Endothelial cell of umbilical vein (primary cell): ENCODE measurements at regions not wholly inside any gene's neighbourhood (a gene's known extent, or its start where the extent isn't known, plus 50 kb on each side); places are given as distances from the start of the nearest gene placed in this dataset.

ENCODE experiments used
- BruUV-seq: library from RNA; stranded (reverse); fragments of 400-500 nt; replicated peaks from 2 replicates; lab custom pipeline; 2021; lab: Mats Ljungman, UMichigan
- CTCF ChIA-PET: fragments of 300-600, 350-600 bp; sonication (Branson Sonifier 250); formaldehyde crosslinking; loops from one replicate; lab custom pipeline; 2021; ENCODE audit warnings: antibody characterized with exemption, inconsistent platforms; lab: Charles Lee
- POLR2A ChIA-PET: fragments of 300-600, 350-600 bp; sonication (Branson Sonifier 250); formaldehyde crosslinking; loops from one replicate; lab custom pipeline; 2021; ENCODE audit warnings: antibody characterized with exemption, inconsistent platforms; lab: Charles Lee
- DNase-seq: peaks from one replicate; pipeline ENCODE4 v3.0.0-alpha.2; 2011; ENCODE audit warnings: low read depth, low spot score
- FAIRE-seq: peaks from 2 replicates; lab custom pipeline; 2011; peaks lifted over from hg19 to GRCh38; lab: Jason Lieb, UNC
- H2AFZ ChIP-seq: 2 replicates; pipeline ENCODE4 v1.6.0; 2012; ENCODE audit warnings: low read depth, low read length, control low read depth, inconsistent platforms
- H3K27ac ChIP-seq: 2 replicates; pipeline ENCODE4 v1.5.1; 2011; ENCODE audit warnings: low read depth, mild to moderate bottlenecking, control low read depth, low read length, moderate library complexity; ENCODE audit not compliant: insufficient read depth
- H3K27me3 ChIP-seq, 2 experiments: 2 replicates each; pipeline versions ENCODE4 v1.6.0 to v1.6.1; 2011; ENCODE audit warnings: low read length in 2 of 2, mixed read lengths in 1 of 2; ENCODE audit not compliant: control insufficient read depth in 2 of 2, insufficient read depth in 2 of 2
- H3K36me3 ChIP-seq, 2 experiments: 2 replicates in 1 of 2; 3 replicates in 1 of 2; pipeline ENCODE4 v1.5.1; 2011; ENCODE audit warnings: low read length in 2 of 2, mild to moderate bottlenecking in 1 of 2, moderate library complexity in 1 of 2; ENCODE audit not compliant: control insufficient read depth in 2 of 2, insufficient read depth in 2 of 2; ENCODE audit errors: extremely low read depth in 1 of 2
- H3K4me1 ChIP-seq: 3 replicates; pipeline ENCODE4 v1.5.1; 2011; ENCODE audit warnings: mild to moderate bottlenecking, low read length; ENCODE audit not compliant: control insufficient read depth, insufficient read depth; ENCODE audit errors: extremely low read depth
- H3K4me2 ChIP-seq: 2 replicates; pipeline ENCODE4 v1.6.1; 2011; ENCODE audit warnings: low read length, control low read depth, mixed read lengths; ENCODE audit not compliant: insufficient read depth
- H3K4me3 ChIP-seq, 3 experiments: fragments of 200-600 bp in 1 of 3; sonication (generic), shearing (Covaris generic) in 1 of 3; replicated peaks in 1 of 3; 2 replicates each; pipeline ENCODE4 v1.5.1; 2011 to 2016; ENCODE audit warnings: control low read depth in 3 of 3, low read length in 3 of 3, mild to moderate bottlenecking in 2 of 3, inconsistent platforms in 1 of 3, low read depth in 1 of 3, moderate library complexity in 1 of 3; ENCODE audit not compliant: insufficient read depth in 1 of 3
- H3K79me2 ChIP-seq: 2 replicates; pipeline ENCODE4 v1.6.0; 2012; ENCODE audit warnings: low read length, inconsistent platforms; ENCODE audit not compliant: control insufficient read depth, insufficient read depth
- H3K9ac ChIP-seq: replicated peaks from 2 replicates; pipeline ENCODE3; 2011; ENCODE audit warnings: low read length, control low read depth; ENCODE audit not compliant: insufficient read depth; ENCODE audit errors: extremely low read depth
- H3K9me1 ChIP-seq: replicated peaks from 3 replicates; pipeline ENCODE4 v1.6.0; 2011; ENCODE audit warnings: mild to moderate bottlenecking, low read length; ENCODE audit not compliant: control insufficient read depth, insufficient read depth; ENCODE audit errors: extremely low read depth
- H3K9me3 ChIP-seq: replicated peaks from 2 replicates; pipeline ENCODE4 v1.5.1; 2012; ENCODE audit warnings: low read length, inconsistent platforms; ENCODE audit not compliant: control insufficient read depth, insufficient read depth
- H4K20me1 ChIP-seq: replicated peaks from 2 replicates; pipeline ENCODE3; 2011; ENCODE audit warnings: mild to moderate bottlenecking, low read length; ENCODE audit not compliant: control insufficient read depth, insufficient read depth; ENCODE audit errors: extremely low read depth
- EZH2 ChIP-seq: IDR thresholded peaks from 2 replicates; pipeline ENCODE4 v1.6.1; 2012; ENCODE audit warnings: borderline replicate concordance, low read depth, mild to moderate bottlenecking, moderate library complexity, low read length, inconsistent platforms; ENCODE audit not compliant: severe bottlenecking
- FOS ChIP-seq: IDR thresholded peaks from 2 replicates; pipeline ENCODE4 v1.6.1; 2011; ENCODE audit warnings: mild to moderate bottlenecking, low read length, moderate library complexity, borderline replicate concordance; ENCODE audit not compliant: insufficient read depth
- GATA2 ChIP-seq: IDR thresholded peaks from 2 replicates; pipeline ENCODE4 v1.7.0; 2011; ENCODE audit warnings: low read depth, mild to moderate bottlenecking, moderate library complexity, mixed read lengths, low read length; ENCODE audit not compliant: insufficient read length, insufficient read depth
- JUN ChIP-seq: IDR thresholded peaks from 2 replicates; pipeline ENCODE4 v1.6.1; 2011; ENCODE audit warnings: borderline replicate concordance, low read depth; ENCODE audit not compliant: insufficient read length, insufficient read depth
- MAX ChIP-seq: IDR thresholded peaks from 2 replicates; pipeline ENCODE4 v1.6.1; 2011; ENCODE audit not compliant: insufficient read depth, insufficient read length
- MYC ChIP-seq: IDR thresholded peaks from one replicate; pipeline ENCODE4 v1.6.1; 2011; ENCODE audit warnings: mild to moderate bottlenecking, low read depth, low read length
- POLR2A ChIP-seq: IDR thresholded peaks from 2 replicates; pipeline ENCODE4 v1.6.1; 2012; ENCODE audit warnings: low read depth, mild to moderate bottlenecking, control low read depth, low read length
- POLR2AphosphoS5 ChIP-seq: IDR thresholded peaks from 2 replicates; pipeline ENCODE4 v1.6.1; 2012; ENCODE audit warnings: low read depth, mild to moderate bottlenecking, control low read depth, low read length, moderate library complexity; ENCODE audit not compliant: insufficient read depth
- dilution Hi-C: fragments of 300-500 bp; cut with MboI; formaldehyde crosslinking; loops from one replicate; pipeline ENCODE4 v1.15.0; 2019; ENCODE audit warnings: low sequenced_read_pairs; ENCODE audit not compliant: extremely low pct_ligation_motif_present
- intact Hi-C: fragments of 100-400 bp; cut with micrococcal nuclease; formaldehyde crosslinking; loops from one replicate; pipeline ENCODE4 v1.10.0; 2022
- TF ChIP-seq, protein P1 (sequence below), 2 donors: IDR thresholded peaks; 1 replicate in 1 of 2; 2 replicates in 1 of 2; pipeline ENCODE4 v1.5.1; 2011; ENCODE audit warnings: low read length in 2 of 2, mild to moderate bottlenecking in 2 of 2, moderate library complexity in 2 of 2, control low read depth in 1 of 2, inconsistent platforms in 1 of 2, low read depth in 1 of 2; ENCODE audit not compliant: insufficient read depth in 1 of 2; ENCODE audit errors: extremely low read depth in 1 of 2

GRCh38 chr21:14742119-14742518, 196.0 kb upstream of the SAMSN1 start:
- no peak overlapping the region for H3K9ac ChIP-seq
- H3K4me3 ChIP-seq, result no peak overlapping the region
- intact Hi-C loops, result no loop called here
- no peak for TF ChIP-seq EZH2
- no peak for TF ChIP-seq MYC
- TF ChIP-seq POLR2A, result no peak
- no peak for TF ChIP-seq JUN
- TF ChIP-seq, protein P1, sequence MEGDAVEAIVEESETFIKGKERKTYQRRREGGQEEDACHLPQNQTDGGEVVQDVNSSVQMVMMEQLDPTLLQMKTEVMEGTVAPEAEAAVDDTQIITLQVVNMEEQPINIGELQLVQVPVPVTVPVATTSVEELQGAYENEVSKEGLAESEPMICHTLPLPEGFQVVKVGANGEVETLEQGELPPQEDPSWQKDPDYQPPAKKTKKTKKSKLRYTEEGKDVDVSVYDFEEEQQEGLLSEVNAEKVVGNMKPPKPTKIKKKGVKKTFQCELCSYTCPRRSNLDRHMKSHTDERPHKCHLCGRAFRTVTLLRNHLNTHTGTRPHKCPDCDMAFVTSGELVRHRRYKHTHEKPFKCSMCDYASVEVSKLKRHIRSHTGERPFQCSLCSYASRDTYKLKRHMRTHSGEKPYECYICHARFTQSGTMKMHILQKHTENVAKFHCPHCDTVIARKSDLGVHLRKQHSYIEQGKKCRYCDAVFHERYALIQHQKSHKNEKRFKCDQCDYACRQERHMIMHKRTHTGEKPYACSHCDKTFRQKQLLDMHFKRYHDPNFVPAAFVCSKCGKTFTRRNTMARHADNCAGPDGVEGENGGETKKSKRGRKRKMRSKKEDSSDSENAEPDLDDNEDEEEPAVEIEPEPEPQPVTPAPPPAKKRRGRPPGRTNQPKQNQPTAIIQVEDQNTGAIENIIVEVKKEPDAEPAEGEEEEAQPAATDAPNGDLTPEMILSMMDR (IDR thresholded peaks at IDR 0.05; ENCODE audit: extremely low read depth in 1 of 2, insufficient read depth in 1 of 2, low read depth in 1 of 2, low read length in 2 of 2), result no peak
- TF ChIP-seq MAX, result no peak
- no peak for TF ChIP-seq FOS
- TF ChIP-seq GATA2, result no peak
- no peak for TF ChIP-seq POLR2AphosphoS5
- no peaks in the 10 kb centered on the region for H3K27me3 ChIP-seq
- ChIA-PET CTCF (no interaction called here), POLR2A (no interaction called here)
- no peaks in the 10 kb centered on the region for H4K20me1 ChIP-seq
- FAIRE-seq, result no peak
- no peaks in the 10 kb centered on the region for H3K79me2 ChIP-seq
- no peak overlapping the region for H2AFZ ChIP-seq
- H3K4me1 ChIP-seq, result peaks cover 8% of the 10 kb centered on the region
- no peaks in the 10 kb centered on the region for H3K9me3 ChIP-seq
- no peaks in the 10 kb centered on the region for H3K9me1 ChIP-seq
- no peak overlapping the region for H3K27ac ChIP-seq
- no peak for DNase-seq
- H3K36me3 ChIP-seq, result no peaks in the 10 kb centered on the region
- no peak overlapping the region for H3K4me2 ChIP-seq
- dilution Hi-C loops, result no loop called here
- no TSS peak for BruUV-seq
